Nephron progenitor cell (in vitro differentiated cells): ENCODE measurements at regions not wholly inside any gene's neighbourhood (a gene's known extent, or its start where the extent isn't known, plus 50 kb on each side); places are given as distances from the start of the nearest gene placed in this dataset.

Experiments used
- DNase-seq: peaks from one replicate; pipeline ENCODE4 v3.0.0; 2021
- H3K27ac Mint-ChIP-seq: 2 replicates; pipeline ENCODE4 v1.8.0; 2021; ENCODE audit warnings: mild to moderate bottlenecking, moderate library complexity, mixed read lengths
- H3K27me3 Mint-ChIP-seq: 2 replicates; pipeline ENCODE4 v1.8.0; 2021; ENCODE audit warnings: mild to moderate bottlenecking, low read depth, mixed read lengths; ENCODE audit not compliant: poor library complexity
- H3K36me3 Mint-ChIP-seq: 2 replicates; pipeline ENCODE4 v1.8.0; 2021; ENCODE audit warnings: low read depth, mixed read lengths
- H3K4me1 Mint-ChIP-seq: 2 replicates; pipeline ENCODE4 v1.8.0; 2021; ENCODE audit warnings: mixed read lengths
- H3K4me3 Mint-ChIP-seq: 2 replicates; pipeline ENCODE4 v1.8.0; 2021; ENCODE audit warnings: mild to moderate bottlenecking, moderate library complexity, mixed read lengths
- H3K9me3 Mint-ChIP-seq: 2 replicates; pipeline ENCODE4 v1.8.0; 2021; ENCODE audit warnings: mild to moderate bottlenecking, moderate library complexity, mixed read lengths
- TF ChIP-seq, protein P1 (sequence below): fragments of 200-600 bp; sonication (generic); IDR thresholded peaks from 2 replicates; pipeline ENCODE4 v1.5.0; 2021; ENCODE audit warnings: antibody characterized with exemption

- H3K9me3 Mint-ChIP-seq, result peaks cover 42% of the 10 kb centered on the region
- H3K4me3 Mint-ChIP-seq, result no peak overlapping the region
- H3K27ac Mint-ChIP-seq, result no peak overlapping the region
- DNase-seq, result no peak
- H3K4me1 Mint-ChIP-seq, result no peaks in the 10 kb centered on the region
- TF ChIP-seq, protein P1, sequence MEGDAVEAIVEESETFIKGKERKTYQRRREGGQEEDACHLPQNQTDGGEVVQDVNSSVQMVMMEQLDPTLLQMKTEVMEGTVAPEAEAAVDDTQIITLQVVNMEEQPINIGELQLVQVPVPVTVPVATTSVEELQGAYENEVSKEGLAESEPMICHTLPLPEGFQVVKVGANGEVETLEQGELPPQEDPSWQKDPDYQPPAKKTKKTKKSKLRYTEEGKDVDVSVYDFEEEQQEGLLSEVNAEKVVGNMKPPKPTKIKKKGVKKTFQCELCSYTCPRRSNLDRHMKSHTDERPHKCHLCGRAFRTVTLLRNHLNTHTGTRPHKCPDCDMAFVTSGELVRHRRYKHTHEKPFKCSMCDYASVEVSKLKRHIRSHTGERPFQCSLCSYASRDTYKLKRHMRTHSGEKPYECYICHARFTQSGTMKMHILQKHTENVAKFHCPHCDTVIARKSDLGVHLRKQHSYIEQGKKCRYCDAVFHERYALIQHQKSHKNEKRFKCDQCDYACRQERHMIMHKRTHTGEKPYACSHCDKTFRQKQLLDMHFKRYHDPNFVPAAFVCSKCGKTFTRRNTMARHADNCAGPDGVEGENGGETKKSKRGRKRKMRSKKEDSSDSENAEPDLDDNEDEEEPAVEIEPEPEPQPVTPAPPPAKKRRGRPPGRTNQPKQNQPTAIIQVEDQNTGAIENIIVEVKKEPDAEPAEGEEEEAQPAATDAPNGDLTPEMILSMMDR, result no peak
- no peaks in the 10 kb centered on the region for H3K36me3 Mint-ChIP-seq
- H3K27me3 Mint-ChIP-seq, result no peaks in the 10 kb centered on the region
Measured at GRCh38 chr4:160795216-160795615, 1368.6 kb downstream of the FSTL5 start.

DNA sequence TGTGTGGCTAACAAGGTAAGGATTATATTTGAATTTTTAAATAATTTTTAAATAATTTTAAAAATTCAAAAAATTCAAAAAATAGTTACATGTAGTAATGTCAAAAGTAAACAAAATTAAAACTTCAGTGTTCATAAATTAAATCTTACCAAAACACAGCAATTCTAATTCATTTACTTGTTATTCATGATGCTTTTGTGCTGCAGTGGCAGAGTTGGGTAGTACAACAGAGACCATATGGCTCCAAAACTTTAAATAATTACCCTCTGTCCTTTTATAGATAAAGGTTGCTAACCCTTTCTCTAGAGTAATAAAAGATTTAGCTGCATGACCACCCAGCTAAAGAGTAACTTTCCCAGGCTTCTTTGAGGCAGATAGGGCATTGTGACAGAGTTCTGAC lies 1355.6 kb downstream of the FSTL5 start:
- Mint-ChIP-seq H3K36me3 (no peaks in the 10 kb centered on the region), H3K27me3 (peaks cover 3% of the 10 kb centered on the region), H3K9me3 (no peaks in the 10 kb centered on the region), H3K27ac (no peak overlapping the region), H3K4me1 (no peaks in the 10 kb centered on the region), H3K4me3 (no peak overlapping the region)
- DNase-seq, result no peak
- TF ChIP-seq, protein P1, result no peak

DNA sequence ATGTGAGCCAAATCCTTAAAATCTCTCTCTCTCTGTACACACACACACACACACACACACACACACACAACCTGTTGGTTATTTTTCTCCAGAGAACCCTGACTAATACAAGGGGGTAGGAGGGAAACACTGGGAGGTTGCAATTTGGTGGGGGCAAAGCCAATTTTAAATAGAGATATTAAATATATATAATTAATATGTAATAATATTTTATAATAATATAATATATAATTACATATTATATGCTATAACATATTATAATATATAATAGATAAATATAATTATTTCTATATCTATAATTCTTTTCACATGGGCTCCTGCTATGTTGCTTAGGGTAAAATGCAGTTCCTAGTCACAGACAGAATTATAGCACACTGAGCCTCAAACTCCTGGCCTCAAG lies 1354.2 kb downstream of the FSTL5 start:
- Mint-ChIP-seq H3K36me3 (no peaks in the 10 kb centered on the region), H3K4me1 (no peaks in the 10 kb centered on the region)

DNA sequence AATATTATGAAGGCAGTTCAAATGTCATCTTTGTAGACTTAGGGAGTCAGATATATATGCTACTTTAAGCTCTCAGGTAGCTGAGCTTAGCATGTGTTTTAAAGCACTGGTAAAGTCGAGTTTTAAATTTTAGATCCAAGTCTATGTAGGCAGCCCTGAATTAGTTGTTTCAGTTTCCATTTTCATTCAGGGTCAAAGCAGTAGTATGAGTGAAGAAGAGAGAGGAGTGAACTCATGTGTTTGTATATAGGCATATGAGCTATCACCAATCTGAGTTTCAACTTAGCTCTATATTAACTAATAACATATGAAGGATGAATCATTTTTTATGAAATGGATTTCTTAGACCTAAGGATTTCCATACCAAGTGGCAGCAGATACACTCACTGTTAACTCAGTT lies 1353.4 kb downstream of the FSTL5 start:
- TF ChIP-seq, protein P1, result no peak
- DNase-seq, result no peak
- Mint-ChIP-seq H3K27me3 (peaks cover 3% of the 10 kb centered on the region), H3K4me1 (no peaks in the 10 kb centered on the region), H3K27ac (no peak overlapping the region), H3K36me3 (no peaks in the 10 kb centered on the region), H3K4me3 (no peak overlapping the region), H3K9me3 (no peaks in the 10 kb centered on the region)

More for the DNA sequence above, 1354.2 kb downstream of the FSTL5 start:
- Mint-ChIP-seq H3K4me3 (no peak overlapping the region), H3K27ac (no peak overlapping the region), H3K27me3 (peaks cover 3% of the 10 kb centered on the region), H3K9me3 (no peaks in the 10 kb centered on the region)
- DNase-seq, result no peak
- TF ChIP-seq, protein P1, result no peak

GRCh38 chr4:160810941-160811340 lies 1352.9 kb downstream of the FSTL5 start:
- no peak for DNase-seq
- Mint-ChIP-seq H3K4me1 (no peaks in the 10 kb centered on the region), H3K4me3 (no peak overlapping the region), H3K27me3 (peaks cover 3% of the 10 kb centered on the region), H3K9me3 (no peaks in the 10 kb centered on the region), H3K36me3 (no peaks in the 10 kb centered on the region), H3K27ac (no peak overlapping the region)
- TF ChIP-seq, protein P1, result no peak

GRCh38 chr4:160811956-160812355 lies 1351.8 kb downstream of the FSTL5 start:
- H3K4me1 Mint-ChIP-seq, result no peaks in the 10 kb centered on the region
- H3K27me3 Mint-ChIP-seq, result peaks cover 3% of the 10 kb centered on the region
- no peak overlapping the region for H3K27ac Mint-ChIP-seq
- TF ChIP-seq, protein P1, result no peak
- no peaks in the 10 kb centered on the region for H3K9me3 Mint-ChIP-seq
- no peaks in the 10 kb centered on the region for H3K36me3 Mint-ChIP-seq
- no peak overlapping the region for H3K4me3 Mint-ChIP-seq
- no peak for DNase-seq
